ENCODE measurements at regions not wholly inside any gene's neighbourhood (a gene's known extent, or its start where the extent isn't known, plus 50 kb on each side); places are given as distances from the start of the nearest gene placed in this dataset.

DNA sequence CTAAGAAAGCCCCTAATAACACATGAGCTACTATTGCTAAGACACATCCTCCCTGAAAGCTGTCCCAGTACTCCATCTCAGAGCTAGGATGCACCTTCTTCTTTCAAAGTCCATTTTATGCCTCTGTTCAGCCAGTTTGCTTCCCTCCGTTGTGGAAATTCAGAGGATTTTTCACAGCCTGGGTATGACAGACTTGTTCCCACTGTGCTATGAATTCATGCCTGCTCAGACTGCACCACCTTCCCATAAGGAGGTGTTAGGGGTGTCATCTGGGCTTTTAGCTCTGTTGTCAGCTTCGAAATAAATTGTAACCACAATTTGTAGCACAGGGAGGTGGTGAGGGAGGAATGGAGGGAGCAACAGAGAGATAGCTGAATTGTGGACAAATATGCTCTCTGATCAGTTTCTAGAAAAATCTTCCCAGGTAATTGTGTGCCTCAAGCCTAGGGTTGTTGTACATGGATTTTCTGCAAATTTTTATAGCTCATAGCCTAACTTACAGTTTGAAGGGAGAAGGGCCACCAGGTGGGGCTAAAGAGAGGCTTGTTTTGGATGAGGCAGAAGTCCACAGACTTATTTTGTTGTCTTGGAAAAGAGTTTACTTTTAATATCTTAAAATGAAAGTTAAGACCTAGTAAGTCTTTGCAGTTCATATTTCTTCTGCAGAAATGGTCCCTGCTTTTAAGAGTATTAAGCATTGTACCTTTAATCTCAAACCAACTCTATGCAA lies 462.0 kb downstream of the PDCD6IP start:
- DNase-seq, result peak in 1 of 2 donors; percentile 13

DNA sequence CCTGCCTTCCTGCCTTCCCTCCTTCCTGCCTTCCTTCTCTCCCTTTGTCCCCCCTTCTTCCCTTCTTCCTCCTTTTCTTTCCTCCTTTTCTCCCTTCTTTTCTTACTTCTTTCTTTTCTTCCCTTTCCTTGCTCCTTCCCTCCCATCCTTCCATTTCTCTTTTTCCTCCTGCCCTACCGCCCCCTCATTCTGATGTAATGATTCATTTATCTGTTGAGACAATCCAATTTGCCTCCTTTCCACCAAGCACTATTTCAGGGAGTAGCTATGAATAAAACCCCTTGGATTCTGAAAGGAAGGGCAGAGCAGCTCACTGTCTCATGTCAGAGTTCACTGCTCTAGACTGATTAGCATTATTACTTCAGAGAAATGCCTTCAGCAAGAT lies 462.6 kb downstream of the PDCD6IP start:
- no peak for DNase-seq

DNA sequence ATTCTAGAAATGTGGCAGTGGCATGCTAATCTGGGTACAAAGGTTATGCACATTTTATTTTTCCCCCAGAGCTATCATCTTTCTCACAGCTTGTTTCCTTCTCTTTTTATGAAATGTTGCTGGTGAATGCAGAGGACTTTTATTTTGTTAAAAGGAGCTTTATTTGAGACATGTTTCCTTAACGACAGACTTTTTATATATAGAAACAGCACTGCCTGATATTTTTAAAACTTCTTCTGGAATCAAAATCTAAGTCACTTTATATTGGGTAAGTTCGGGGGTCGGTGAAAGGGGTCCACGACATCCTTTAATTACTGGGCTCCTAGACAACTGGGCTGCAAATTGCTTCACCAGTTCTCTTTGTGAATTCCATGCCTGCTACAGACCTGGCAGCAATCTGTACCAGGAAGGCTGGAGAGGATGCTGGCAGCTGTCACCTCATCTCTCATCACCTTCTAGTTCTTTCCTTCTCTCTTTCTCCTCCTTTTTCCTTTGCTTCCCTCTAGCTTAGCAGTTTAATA lies 464.7 kb downstream of the PDCD6IP start:
- DNase-seq, result no peak

DNA sequence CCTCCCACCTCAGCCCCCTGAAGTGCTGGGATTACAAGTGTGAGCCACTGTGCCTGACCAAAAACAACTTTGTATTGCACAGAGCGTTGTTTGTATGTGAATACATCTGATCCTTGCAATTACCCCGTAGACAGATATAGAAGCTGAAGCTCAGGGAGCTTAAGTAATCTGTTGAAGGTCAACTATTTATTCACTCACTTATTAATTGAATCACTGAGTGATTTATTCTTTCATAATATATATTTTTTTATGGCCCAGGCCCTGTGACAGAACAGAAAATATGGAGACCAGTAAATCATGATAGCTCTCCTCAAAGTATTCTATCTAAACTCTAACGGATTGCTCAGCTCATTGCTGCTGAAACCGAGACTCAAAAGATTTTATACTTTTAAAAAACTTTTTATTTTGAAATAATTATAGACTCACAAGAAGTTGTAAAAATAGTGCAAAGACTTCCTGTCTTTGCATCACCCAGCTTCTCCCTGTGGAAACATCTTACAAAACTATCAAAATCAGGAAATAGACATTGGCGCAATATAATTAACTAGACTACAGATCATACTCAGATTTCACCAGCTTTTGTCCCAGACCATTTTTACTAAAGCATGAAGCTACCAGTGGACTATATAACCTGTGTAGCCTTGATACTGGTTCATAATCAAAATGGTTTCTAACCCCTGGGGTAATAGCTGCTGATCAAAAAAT lies 466.1 kb downstream of the PDCD6IP start:
- no peak for DNase-seq

DNA sequence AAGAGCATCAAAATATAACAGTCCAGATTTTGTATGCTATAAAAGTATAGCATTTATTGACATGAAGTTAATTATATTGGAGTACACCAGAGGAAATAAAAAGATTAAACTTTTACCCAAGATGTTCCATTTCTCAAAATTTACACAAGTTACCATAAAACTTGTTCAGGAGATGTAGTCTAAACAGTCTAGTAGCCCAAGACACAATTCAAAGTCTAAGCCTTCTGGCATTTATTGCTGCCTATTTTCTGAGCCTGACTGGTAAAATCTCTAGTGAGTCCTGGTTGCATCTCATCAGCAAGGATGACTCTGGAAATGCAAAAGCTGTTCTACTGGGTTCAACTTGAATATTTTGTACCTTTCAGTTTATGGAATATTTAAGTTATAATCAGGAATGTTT lies 468.7 kb downstream of the PDCD6IP start:
- DNase-seq, result no peak

DNA sequence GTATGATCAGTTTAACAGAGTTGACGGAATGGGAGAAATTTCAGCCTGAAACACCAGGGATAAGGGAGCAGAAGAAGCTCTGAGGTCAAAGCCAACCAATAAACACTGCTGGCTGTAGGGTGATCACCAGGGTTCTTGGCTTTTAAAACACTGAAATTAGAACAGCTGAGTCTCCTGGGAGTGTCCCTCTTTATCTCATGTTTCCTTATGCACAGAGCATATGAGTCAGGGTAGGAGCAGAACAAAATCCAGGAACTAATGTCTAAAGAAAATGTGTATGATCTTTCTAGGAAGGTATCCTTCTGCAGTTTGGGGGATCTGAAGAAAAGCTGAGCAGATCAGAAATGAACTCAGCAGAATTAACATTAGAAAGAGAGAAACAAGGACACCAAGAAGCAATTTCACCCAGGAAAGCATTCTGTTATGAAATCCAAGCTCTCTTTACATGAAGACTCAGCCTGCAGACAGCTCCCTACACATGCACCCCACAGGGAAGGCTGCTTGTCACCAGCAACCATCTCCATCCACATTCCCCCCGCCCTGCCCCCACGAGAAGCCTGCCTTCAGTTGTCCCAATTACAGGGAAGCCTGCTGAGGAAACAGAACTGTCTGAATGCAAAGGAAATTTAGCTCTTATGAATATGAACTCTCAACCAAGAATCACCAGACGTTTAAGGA lies 469.7 kb downstream of the PDCD6IP start:
- no peak for DNase-seq

DNA sequence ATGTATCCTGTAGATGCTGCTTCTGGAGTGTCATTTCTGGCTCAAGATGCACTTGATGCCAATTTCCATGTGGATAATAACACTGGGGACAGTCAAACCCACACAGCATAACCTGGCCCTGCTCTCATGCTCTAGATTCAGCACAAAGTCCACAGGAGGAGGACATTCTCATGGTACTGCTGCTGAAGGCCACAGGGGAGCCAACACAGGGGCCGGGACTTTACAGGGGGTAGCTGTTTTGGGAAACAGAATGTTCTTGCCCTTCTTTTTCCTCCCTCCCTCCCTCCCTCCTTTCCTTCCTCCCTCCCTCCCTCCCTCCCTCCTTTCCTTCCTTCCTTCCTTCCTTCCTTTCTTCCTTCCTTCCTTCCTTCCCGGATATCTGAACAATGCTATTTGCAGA lies 477.4 kb downstream of the PDCD6IP start:
- DNase-seq, result no peak

DNA sequence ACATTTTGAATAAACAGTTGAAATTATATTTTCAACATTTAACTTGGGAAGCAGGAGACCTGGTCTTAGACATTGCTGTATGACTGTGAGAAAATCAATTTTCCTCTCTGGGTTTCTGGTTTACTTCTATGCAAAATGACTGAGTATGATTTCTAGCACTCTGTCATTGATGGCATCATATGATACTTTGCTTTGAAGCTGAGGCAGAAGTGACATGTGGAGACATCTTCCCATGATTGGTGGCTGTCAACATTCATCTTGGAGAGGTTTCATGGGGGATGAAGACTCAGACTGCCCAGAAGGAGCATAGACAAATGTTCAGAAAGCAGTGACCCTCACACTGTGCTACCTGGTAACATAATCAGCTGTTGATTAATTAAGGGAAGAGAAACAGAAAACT lies 477.9 kb downstream of the PDCD6IP start:
- DNase-seq, result no peak

DNA sequence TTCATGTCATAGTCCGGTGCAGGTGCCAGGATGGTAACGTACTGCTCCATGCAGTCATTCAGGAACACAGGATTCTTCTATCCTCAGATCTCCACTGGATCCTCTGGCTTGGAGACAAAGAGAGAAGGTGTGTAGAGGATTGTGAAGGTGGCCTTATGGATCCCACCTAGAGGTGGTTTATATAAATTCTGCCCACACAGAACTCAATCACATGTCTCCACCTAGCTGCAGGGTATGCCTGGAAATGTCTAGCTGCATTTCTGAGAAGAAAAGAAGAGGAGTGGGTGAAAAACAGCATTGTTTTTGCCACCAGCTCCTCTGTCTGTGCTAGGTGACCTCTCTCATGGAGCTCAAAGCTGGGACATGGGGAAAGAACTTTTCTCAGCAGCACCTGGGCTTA lies 478.7 kb downstream of the PDCD6IP start:
- no peak for DNase-seq

DNA sequence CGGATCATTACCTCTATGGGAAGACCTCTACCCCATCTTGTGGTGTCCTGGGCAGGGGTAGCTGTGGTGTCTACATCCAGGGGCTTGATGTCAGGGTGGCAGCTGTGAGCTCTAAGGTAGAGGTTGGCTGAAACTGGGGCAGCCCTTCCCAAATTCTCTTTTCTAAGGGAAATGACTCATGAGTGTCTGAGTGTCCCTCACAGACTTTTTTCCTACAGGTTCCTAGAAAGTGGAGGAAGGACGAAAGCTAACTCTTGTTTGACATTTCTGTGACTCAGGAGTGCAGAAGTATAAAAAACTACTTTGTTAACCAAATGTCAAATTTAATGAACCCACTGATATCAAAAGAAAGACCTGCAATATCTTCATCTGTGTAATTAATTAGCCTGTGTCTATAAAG lies 481.5 kb downstream of the PDCD6IP start:
- no peak for DNase-seq

DNA sequence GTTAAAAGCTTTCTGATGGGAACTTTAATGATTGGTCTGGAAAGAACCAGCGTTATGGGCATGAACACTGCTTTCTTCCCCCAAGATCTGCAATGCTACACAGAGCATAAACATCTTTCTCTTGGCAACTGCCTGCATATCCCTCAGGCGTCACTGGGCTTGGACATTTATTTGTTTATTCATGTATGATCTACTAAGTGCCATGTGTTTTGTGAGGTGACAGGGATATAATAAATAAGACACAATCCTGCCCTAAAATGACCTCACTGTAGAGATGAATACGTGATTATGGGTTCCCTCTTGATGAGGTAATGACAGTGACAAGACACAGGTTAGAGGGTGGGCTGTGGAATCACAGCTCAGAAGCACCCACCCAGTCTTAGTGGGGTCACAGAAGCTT lies 485.3 kb downstream of the PDCD6IP start:
- no peak for DNase-seq

DNA sequence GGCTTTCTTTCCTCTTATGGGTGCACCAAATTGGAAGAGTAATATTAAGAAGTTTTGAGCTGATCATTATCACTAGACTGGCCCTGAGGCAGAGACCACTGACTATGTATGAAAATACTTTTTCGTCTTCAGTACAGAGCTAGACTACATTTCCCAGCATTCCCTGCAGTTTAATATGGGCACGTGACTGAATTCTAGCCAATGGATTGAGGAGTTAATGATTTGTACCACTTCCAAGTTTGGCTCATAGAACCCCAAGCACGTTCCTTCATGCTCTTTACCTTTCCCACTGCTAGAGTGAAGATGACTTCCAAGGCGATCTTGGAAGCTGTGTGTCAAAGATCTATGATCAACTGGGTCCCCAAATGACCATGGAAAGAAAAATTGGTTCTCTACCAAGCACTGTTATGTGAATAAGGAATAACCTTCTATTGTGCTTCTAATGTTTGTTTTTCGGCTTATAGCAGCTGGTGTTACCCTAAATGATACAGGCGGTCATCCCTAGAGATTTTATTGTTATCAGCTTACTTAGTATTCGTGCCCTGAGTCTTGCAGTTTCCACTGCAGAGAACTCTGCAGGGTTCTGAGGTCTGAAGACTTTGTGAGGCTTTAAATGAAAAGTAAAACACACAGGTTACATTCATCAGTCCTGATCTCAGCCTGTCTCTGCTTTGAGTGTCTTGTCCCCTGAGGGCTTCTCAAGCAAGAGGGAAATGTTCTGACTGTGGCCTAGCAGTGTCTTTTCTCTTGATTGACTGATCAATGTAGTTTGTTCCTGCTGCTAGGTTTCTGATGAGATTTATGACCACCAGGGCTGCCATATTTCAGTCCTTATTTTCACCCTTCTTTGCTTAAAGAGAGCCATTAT lies 486.8 kb downstream of the PDCD6IP start:
- no peak for DNase-seq

DNA sequence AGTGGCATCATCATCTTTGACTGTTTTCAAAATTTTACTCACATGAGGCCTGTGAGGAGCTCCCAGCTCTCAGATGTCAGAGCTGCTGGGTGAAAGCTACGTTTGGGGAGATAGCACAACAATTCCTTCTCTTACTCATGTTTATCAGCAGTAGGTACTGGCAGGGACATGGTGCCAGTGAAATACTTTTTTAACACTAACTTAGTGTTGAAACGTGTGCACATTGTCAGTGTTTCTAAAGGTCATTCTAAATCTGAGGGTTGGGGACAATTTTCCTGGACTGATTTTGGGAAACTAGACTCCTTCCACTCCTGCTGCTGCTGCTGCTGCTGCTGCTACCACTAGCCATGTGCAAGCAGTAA lies 487.4 kb downstream of the PDCD6IP start:
- DNase-seq, result no peak

DNA sequence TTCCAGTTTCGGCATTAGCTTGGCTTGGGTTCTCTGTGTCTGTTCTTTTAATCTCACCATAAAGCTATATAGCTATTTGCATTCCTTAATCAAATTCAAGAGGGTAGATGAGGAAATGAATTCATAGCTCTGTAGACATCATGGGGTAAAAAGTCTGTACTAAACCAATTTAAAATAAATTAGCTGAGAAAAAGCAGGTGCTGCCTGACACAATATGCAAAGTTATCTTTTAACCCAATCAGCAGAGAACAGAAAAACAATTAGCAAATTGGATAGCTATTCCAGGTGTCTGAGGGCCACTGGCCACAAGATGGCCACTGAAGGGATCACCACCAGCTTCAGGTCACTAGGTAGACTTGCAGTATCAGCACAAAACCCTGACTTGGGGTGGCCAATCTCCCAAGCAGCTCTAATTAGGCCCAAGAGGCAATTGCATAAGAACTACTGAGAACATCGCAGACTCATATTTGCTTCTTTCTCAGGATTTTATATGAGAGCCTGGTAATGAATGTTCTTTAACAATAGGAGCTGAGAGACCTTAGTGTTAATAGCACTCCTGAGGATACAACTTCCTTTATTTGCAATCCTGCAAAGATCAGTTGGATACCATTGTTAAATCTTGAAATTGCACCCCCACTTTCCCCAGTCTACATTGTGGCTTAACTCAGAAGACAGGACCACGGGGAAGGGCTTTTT lies 494.3 kb downstream of the PDCD6IP start:
- no peak for DNase-seq

DNA sequence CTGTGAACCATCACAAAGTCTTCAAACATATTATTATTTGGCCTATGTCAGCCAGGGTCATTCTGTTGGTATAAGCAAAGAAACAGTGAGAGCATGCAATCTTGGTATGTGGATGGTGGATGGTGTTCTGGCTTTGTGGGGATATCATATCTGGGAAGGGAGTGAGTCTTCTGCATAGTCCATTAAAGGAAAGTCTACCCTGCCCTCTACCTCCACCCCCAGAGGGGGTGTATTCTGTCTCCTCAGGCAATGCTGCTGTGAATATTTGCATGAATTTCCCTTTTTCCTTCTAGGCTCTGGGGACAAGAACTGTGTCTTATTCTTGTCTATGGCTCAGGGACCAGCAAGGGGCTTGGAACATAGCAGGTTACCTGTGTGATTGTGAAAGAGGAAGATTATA lies 495.8 kb downstream of the PDCD6IP start:
- DNase-seq, result no peak

DNA sequence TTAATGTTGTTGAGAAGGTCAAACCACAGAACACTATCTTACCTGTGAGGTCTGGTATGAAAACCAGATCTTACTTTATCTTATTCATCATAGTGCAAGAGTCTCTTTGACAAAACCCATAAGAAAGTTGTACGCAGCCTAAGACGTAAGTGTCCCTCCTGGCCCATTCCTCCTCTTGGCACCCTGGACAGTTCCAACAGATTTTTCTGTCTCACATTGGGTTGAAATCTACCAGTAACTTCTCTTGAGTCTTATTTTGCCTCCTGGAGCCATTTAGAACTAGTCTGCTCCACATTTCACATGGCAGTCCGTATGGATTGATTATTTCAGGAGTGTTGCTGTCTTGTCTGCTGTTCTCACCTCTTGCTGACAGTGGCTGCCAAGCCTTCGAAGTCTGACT lies 498.4 kb downstream of the PDCD6IP start:
- DNase-seq, result no peak

DNA sequence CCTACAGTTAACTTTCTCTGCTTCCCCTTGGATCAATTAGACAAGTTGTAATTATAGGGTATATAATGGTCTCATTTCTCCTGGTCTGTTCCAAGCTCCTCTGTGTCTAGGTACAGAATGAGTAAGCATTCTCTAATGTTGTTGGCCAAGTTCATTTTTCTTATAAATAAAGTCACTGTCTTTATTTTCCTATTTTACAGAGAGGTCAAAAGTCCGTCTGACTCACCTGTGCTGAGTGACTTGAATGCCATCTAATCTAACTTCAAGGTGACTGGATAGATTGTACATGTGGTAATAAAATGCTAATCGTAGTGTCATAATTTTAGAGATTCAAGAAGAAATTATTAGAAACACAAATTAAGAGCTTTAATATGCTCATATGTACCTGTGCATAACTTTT lies 500.2 kb downstream of the PDCD6IP start:
- no peak for DNase-seq

DNA sequence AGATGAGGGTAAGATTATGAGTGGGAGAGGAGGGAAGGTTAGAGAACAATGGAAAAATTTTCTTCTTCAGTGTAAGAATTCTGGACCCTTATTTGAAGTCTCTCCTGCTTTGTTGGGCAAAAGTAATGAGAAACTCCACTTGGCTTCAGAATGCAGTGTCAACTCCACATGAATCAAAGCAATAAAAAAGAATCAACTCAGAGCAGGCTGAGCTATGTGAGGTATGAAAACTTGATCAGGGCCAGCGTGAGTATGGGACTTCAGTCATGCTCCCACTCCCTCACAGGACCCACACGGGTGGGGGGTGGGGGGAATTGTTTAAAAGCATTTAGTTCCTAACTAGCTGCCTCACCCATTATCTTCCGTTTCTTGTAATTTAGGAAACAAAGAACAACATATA lies 502.2 kb downstream of the PDCD6IP start:
- DNase-seq, result no peak

DNA sequence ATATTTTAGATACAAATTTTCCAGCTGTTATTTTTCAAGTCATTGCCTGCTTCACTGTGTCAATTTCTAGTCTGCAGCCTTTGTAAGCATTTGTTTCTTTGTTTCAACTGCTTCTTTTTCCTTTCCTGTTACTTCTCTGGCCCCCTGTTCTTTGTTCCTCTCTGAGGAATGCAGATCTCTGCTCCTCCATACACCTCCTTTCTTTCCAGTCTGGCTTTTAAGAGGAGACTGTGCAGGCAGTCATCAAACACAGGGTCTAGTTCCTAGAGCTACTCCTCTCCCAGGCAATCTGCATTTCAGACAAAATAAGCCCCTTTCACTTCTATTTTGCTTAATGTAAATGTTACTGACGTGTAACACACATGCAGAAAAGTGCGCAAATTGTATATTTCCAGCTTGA lies 502.9 kb downstream of the PDCD6IP start:
- DNase-seq, result no peak

DNA sequence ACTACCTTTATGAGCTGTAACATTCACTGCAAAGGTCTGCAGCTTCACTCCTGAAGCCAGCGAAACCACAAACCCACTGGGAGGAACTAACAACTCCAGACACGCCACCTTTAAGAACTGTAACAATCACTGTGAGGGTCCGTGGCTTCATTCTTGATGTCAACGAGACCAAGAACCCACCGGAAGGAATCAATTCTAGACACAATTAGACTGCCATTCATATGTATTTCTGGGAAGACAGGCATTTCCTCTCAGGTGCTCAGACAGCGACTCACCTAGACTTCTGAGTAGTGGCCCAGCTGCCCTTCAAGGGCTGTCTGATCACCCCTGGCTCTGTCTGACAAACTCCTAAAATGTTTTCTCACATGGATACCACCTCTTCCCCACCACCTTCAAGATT lies 506.8 kb downstream of the PDCD6IP start:
- DNase-seq, result no peak

DNA sequence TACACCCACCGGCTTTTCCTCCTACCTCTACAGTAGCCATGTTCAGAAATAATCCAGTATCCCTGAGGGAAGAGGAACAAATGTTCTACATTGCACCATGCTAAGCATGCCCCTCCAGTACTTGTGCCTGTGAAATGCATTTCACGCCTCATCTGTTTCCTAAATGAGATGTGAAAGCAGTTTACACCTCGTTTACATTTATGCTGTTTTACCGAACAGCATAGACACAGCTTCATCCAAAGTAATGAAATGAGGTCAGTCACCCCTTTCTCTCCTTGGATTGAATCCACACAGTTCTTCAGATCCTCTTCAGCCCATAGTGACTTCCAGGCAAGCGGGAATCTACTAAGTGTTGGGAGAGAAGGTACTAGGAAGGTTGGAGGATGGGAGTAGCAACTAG lies 514.3 kb downstream of the PDCD6IP start:
- no peak for DNase-seq

DNA sequence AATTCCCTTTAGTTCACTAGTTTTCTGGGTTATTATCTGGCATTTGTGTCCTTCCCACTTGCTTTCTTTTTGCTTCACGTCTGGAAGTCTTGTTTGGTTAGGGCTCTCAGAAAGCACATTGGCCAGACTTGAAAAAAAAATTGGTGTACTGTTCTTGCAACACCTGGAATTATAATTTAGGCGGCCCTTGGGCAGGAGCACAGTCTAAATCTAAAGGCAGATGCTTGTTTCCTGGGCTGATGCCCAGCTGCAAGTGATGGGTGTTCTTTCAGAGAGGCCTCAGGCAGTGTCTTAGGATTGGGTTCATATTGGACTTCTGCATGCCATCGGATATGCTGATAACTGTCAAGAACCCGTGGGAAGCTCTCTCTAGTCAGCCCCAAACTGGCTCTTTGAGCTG lies 521.5 kb downstream of the PDCD6IP start:
- DNase-seq, result no peak

DNA sequence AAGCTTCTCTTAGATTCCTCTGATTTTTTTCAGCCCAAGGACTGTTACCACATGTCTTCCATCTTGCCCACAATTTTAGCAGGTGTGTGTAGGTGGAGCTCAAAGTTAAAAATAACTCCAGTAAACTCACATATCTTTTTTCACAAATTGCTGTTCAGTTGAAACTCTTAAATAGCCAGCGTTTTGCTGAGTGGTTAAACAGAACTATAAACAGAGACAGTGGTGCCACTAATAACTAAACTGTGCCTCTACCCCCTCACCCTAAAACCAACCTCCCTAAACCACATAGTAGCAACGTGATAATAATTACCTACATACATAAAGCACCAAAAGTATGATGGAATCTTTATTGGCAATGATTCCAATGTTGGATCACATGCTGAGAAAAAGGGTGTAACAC lies 525.1 kb downstream of the PDCD6IP start:
- no peak for DNase-seq
